K562 (cell line): ENCODE measurements at regions not wholly inside any gene's neighbourhood (a gene's known extent, or its start where the extent isn't known, plus 50 kb on each side); places are given as distances from the start of the nearest gene placed in this dataset.

Experiments
- HBP1 ChIP-seq: fragments of 450-650 bp; formaldehyde crosslinking; IDR thresholded peaks from 2 replicates; pipeline ENCODE4 v1.4.0; 2022; ENCODE audit warnings: missing genetic modification characterization
- HDAC1 ChIP-seq, 2 experiments: fragments of 450-650 bp; IDR thresholded peaks; 2 replicates each; pipeline ENCODE4 v1.6.1; 2016 to 2017; ENCODE audit warnings: inconsistent platforms in 1 of 2, mild to moderate bottlenecking in 1 of 2, moderate library complexity in 1 of 2
- HDAC6 ChIP-seq: IDR thresholded peaks from 2 replicates; pipeline ENCODE4 v1.6.1; 2012; ENCODE audit warnings: low read depth, mild to moderate bottlenecking, control low read depth, inconsistent platforms, low read length, moderate library complexity
- NONO ChIP-seq, 2 experiments: fragments of 200-400 bp in 1 of 2; fragments of 450-650 bp in 1 of 2; formaldehyde crosslinking in 1 of 2; IDR thresholded peaks; 2 replicates each; pipeline ENCODE4 v1.6.1; 2017; ENCODE audit warnings: low read depth in 2 of 2, mild to moderate bottlenecking in 2 of 2, moderate library complexity in 2 of 2, low read length in 1 of 2
- RREB1 ChIP-seq: fragments of 250-450 bp; sonication (Bioruptor Pico); IDR thresholded peaks from 2 replicates; pipeline ENCODE4 v1.4.0; 2020

- TF ChIP-seq NONO (IDR thresholded peaks at IDR 0.05; ENCODE audit: low read depth in 2 of 2, low read length in 1 of 2): no peak
- TF ChIP-seq HBP1 (CRISPR knock-in tag): no peak
- no peak for TF ChIP-seq RREB1 (CRISPR knock-in tag)
- no peak for TF ChIP-seq HDAC6
- no peak for TF ChIP-seq HDAC1 (IDR thresholded peaks at IDR 0.05)
Measured at GRCh38 chr6:156174031-156174890, 602.9 kb upstream of the ARID1B start.
